ENCODE measurements at regions not wholly inside any gene's neighbourhood (a gene's known extent, or its start where the extent isn't known, plus 50 kb on each side); places are given as distances from the start of the nearest gene placed in this dataset.

- no peaks in the 10 kb centered on the region for H4K20me1 ChIP-seq (ENCODE audit: insufficient read depth)
- no peak overlapping the region for H3K4me2 ChIP-seq (ENCODE audit: low read length)
- no TSS peak for BruUV-seq (replicated peaks)
- H3K9me3 ChIP-seq (ENCODE audit: control insufficient read depth in 1 of 2, insufficient read depth in 1 of 2, low read depth in 1 of 2, low read length in 2 of 2) = no peaks in the 10 kb centered on the region
- no peak overlapping the region for H2AFZ ChIP-seq (ENCODE audit: low read depth, low read length, poor library complexity, severe bottlenecking)
- H3K9ac ChIP-seq (ENCODE audit: low read length) = no peak overlapping the region
- no peak overlapping the region for H3K27ac ChIP-seq (ENCODE audit: low read depth, low read length)
- no peak overlapping the region for H3K4me3 ChIP-seq (replicated peaks in 1 of 2; ENCODE audit: low read depth in 1 of 2, low read length in 2 of 2)
- no peak for DNase-seq (ENCODE audit: low read depth, low spot score)
- ChIA-PET CTCF (no interaction called here), POLR2A (no interaction called here), RAD21 (ENCODE audit: low non-redundant PET in 1 of 2, low total read pairs in 2 of 2, uncharacterized antibody in 2 of 2, unreplicated experiment in 2 of 2) (no interaction called here)
- H3K36me3 ChIP-seq (ENCODE audit: control insufficient read depth in 1 of 2, insufficient read depth in 2 of 2, low read length in 2 of 2) = no peaks in the 10 kb centered on the region
- intact Hi-C loops (cut with micrococcal nuclease) = no loop called here
- peaks cover 44% of the 10 kb centered on the region for H3K27me3 ChIP-seq (ENCODE audit: insufficient read depth, low read length)
- H3K79me2 ChIP-seq (ENCODE audit: insufficient read depth, low read length) = no peaks in the 10 kb centered on the region
- no peaks in the 10 kb centered on the region for H3K9me2 ChIP-seq (ENCODE audit: insufficient read depth)
- ATAC-seq = no peak
- H3K4me1 ChIP-seq (ENCODE audit: control insufficient read depth in 1 of 2, insufficient read depth in 2 of 2, low read length in 2 of 2) = peaks cover 0 to 5% of the 10 kb centered on the region in 2 experiments; a peak in 2 of 4 replicates
- no peak for TF ChIP-seq ZBTB33 (IDR thresholded peaks at IDR 0.05; ENCODE audit: extremely low read depth, insufficient replicate concordance, low read length)
These were observed 229.7 kb upstream of the CDH5 start for GRCh38 chr16:66136841-66137240.

DNA sequence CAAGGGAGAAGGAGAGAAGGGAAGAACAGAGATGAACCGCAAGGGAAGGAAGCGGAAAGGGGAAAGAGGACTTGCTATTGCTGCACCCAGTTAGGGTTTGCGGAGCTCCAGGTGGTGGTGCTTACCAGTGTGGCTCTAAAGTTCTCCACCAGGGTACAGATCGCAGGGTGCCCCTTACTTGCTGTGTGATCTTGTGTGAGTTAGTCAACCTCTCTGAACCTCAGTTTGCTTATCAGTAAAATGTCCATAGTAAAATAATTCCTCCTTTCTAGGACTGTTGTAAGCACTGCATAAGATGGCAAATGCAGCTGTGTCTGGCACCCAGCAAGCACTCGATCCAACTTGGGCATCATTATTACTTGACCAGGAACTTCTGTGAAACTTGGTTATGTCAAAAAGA, 230.7 kb upstream of the CDH5 start:
- ATAC-seq (no peak), DNase-seq (ENCODE audit: low read depth, low spot score) (no peak)
- Histone ChIP-seq H3K9me2 (ENCODE audit: insufficient read depth) (no peaks in the 10 kb centered on the region), H2AFZ (ENCODE audit: low read depth, low read length, poor library complexity, severe bottlenecking) (no peak overlapping the region), H3K4me1 (ENCODE audit: control insufficient read depth in 1 of 2, insufficient read depth in 2 of 2, low read length in 2 of 2) (peaks cover 0 to 14% of the 10 kb centered on the region in 2 experiments; a peak in 2 of 4 replicates), H3K27me3 (ENCODE audit: insufficient read depth, low read length) (peaks cover 39% of the 10 kb centered on the region; the same call in 1 of the 2 replicates), H3K9ac (ENCODE audit: low read length) (no peak overlapping the region), H4K20me1 (ENCODE audit: insufficient read depth) (no peaks in the 10 kb centered on the region), H3K27ac (ENCODE audit: low read depth, low read length) (no peak overlapping the region), H3K79me2 (ENCODE audit: insufficient read depth, low read length) (no peaks in the 10 kb centered on the region), H3K9me3 (ENCODE audit: control insufficient read depth in 1 of 2, insufficient read depth in 1 of 2, low read depth in 1 of 2, low read length in 2 of 2) (no peaks in the 10 kb centered on the region), H3K4me3 (replicated peaks in 1 of 2; ENCODE audit: low read depth in 1 of 2, low read length in 2 of 2) (no peak overlapping the region), H3K36me3 (ENCODE audit: control insufficient read depth in 1 of 2, insufficient read depth in 2 of 2, low read length in 2 of 2) (no peaks in the 10 kb centered on the region), H3K4me2 (ENCODE audit: low read length) (no peak overlapping the region)
- intact Hi-C loops (cut with micrococcal nuclease) = no loop called here
- ChIA-PET POLR2A (no interaction called here), RAD21 (ENCODE audit: low non-redundant PET in 1 of 2, low total read pairs in 2 of 2, uncharacterized antibody in 2 of 2, unreplicated experiment in 2 of 2) (no interaction called here), CTCF (no interaction called here)
- TF ChIP-seq SP1 (IDR thresholded peaks at IDR 0.05; ENCODE audit: low read depth) (no peak), MAX (IDR thresholded peaks at IDR 0.05) (no peak), EGR1 (IDR thresholded peaks at IDR 0.05; ENCODE audit: low read depth) (no peak), CEBPB (IDR thresholded peaks at IDR 0.05; ENCODE audit: low read depth) (no peak), RAD21 (IDR thresholded peaks at IDR 0.05; ENCODE audit: low read depth) (no peak), ZNF274 (IDR thresholded peaks at IDR 0.05; ENCODE audit: low read depth, low read length) (no peak), POLR2A (IDR thresholded peaks at IDR 0.05; ENCODE audit: borderline replicate concordance, extremely low read depth, insufficient read depth, insufficient read length) (no peak), ATF3 (IDR thresholded peaks at IDR 0.05) (no peak), ELF1 (IDR thresholded peaks at IDR 0.05; ENCODE audit: borderline replicate concordance, low read depth) (no peak), EZH2 (IDR thresholded peaks at IDR 0.05) (no peak), FOSL1 (IDR thresholded peaks at IDR 0.05; ENCODE audit: low read depth) (no peak)
- TF ChIP-seq, protein P1, sequence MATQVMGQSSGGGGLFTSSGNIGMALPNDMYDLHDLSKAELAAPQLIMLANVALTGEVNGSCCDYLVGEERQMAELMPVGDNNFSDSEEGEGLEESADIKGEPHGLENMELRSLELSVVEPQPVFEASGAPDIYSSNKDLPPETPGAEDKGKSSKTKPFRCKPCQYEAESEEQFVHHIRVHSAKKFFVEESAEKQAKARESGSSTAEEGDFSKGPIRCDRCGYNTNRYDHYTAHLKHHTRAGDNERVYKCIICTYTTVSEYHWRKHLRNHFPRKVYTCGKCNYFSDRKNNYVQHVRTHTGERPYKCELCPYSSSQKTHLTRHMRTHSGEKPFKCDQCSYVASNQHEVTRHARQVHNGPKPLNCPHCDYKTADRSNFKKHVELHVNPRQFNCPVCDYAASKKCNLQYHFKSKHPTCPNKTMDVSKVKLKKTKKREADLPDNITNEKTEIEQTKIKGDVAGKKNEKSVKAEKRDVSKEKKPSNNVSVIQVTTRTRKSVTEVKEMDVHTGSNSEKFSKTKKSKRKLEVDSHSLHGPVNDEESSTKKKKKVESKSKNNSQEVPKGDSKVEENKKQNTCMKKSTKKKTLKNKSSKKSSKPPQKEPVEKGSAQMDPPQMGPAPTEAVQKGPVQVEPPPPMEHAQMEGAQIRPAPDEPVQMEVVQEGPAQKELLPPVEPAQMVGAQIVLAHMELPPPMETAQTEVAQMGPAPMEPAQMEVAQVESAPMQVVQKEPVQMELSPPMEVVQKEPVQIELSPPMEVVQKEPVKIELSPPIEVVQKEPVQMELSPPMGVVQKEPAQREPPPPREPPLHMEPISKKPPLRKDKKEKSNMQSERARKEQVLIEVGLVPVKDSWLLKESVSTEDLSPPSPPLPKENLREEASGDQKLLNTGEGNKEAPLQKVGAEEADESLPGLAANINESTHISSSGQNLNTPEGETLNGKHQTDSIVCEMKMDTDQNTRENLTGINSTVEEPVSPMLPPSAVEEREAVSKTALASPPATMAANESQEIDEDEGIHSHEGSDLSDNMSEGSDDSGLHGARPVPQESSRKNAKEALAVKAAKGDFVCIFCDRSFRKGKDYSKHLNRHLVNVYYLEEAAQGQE (IDR thresholded peaks at IDR 0.05; ENCODE audit: low read depth) = no peak
- BruUV-seq (replicated peaks) = no TSS peak
